Spleen (tissue), 11 donors: ENCODE measurements at regions not wholly inside any gene's neighbourhood (a gene's known extent, or its start where the extent isn't known, plus 50 kb on each side); places are given as distances from the start of the nearest gene placed in this dataset.

ENCODE experiments used
- DNase-seq: peaks from one replicate; pipeline ENCODE4 v3.0.0-alpha.2; 2020
- H3K27ac ChIP-seq, 8 donors: fragments of 200-600 bp; sonication (generic) in 7 of 8; 1 replicate in 4 of 8; 2 replicates in 4 of 8; pipeline versions ENCODE4 v1.5.0 to v1.8.0; 2016 to 2021; ENCODE audit warnings: inconsistent platforms in 4 of 8, mild to moderate bottlenecking in 4 of 8, moderate library complexity in 1 of 8
- H3K27me3 ChIP-seq, 7 donors: fragments of 200-600 bp; sonication (generic) in 6 of 7; replicated peaks in 1 of 7; 1 replicate in 4 of 7; 2 replicates in 3 of 7; pipeline versions ENCODE4 v1.5.0 to v1.8.0; 2016 to 2021; ENCODE audit warnings: inconsistent platforms in 3 of 7, mild to moderate bottlenecking in 1 of 7
- H3K36me3 ChIP-seq, 6 donors: fragments of 200-600 bp; sonication (generic) in 5 of 6; 1 replicate in 4 of 6; 2 replicates in 2 of 6; pipeline versions ENCODE4 v1.5.0 to v1.8.0; 2016 to 2021; ENCODE audit warnings: inconsistent platforms in 2 of 6
- H3K4me1 ChIP-seq, 6 donors: fragments of 200-600 bp; sonication (generic) in 5 of 6; 1 replicate in 3 of 6; 2 replicates in 3 of 6; pipeline versions ENCODE4 v1.5.0 to v1.8.0; 2016 to 2021; ENCODE audit warnings: inconsistent platforms in 3 of 6
- H3K4me3 ChIP-seq, 8 donors: fragments of 200-600 bp; sonication (generic) in 7 of 8; 1 replicate in 4 of 8; 2 replicates in 4 of 8; pipeline versions ENCODE4 v1.5.0 to v1.8.0; 2016 to 2021; ENCODE audit warnings: inconsistent platforms in 4 of 8, mild to moderate bottlenecking in 4 of 8, moderate library complexity in 2 of 8
- H3K9me3 ChIP-seq, 8 donors: fragments of 200-600 bp; sonication (generic) in 7 of 8; 1 replicate in 4 of 8; 2 replicates in 4 of 8; pipeline versions ENCODE4 v1.5.0 to v1.8.0; 2016 to 2021; ENCODE audit warnings: inconsistent platforms in 4 of 8
- POLR2A ChIP-seq, 3 donors: fragments of 450-650 bp; IDR thresholded peaks; one replicate each; pipeline ENCODE4 v1.5.1; 2017; ENCODE audit warnings: antibody characterized with exemption in 3 of 3, mild to moderate bottlenecking in 1 of 3
- POLR2AphosphoS5 ChIP-seq, 3 donors: sonication (generic); formaldehyde crosslinking; IDR thresholded peaks; one replicate each; pipeline ENCODE4 v1.5.1; 2017; ENCODE audit warnings: antibody characterized with exemption in 3 of 3
- WGBS, 5 donors: extraction: QIAGEN DNeasy Blood & Tissue Kit in 3 of 5; methylation state at CpG; one replicate each; pipeline versions ENCODE4 v1.1.5 to v1.1.7; 2013 to 2018; 5-methylcytosine and 5-hydroxymethylcytosine counted together
- intact Hi-C: fragments of 100-400 bp; cut with DNase I; formaldehyde crosslinking; loops from one replicate; pipeline ENCODE4 v1.15.0; 2023; ENCODE audit warnings: low total_unique reads
- TF ChIP-seq, protein P1 (sequence below), 11 experiments: fragments of 200-600 bp in 7 of 11; fragments of 450-650 bp in 4 of 11; sonication (generic) in 4 of 11; IDR thresholded peaks in 8 of 11; conservative IDR thresholded peaks in 3 of 11; 1 replicate in 7 of 11; 2 replicates in 4 of 11; pipeline versions ENCODE4 v1.4.0 to v1.8.0; 2016 to 2021; ENCODE audit warnings: antibody characterized with exemption in 11 of 11, inconsistent platforms in 4 of 11, mild to moderate bottlenecking in 1 of 11
- donor health status: healthy with polysubstance abuse.
- donor health status: DM: no; HTN: no; CAD: no; lungs with moderate emphysema.
- donor health status: DM: no; HTN: no; CAD: no.
- donor health status: Bipolar disorder and iron deficiency.
- donor health status: healthy.
- donor health status: DM: no; HTN: no; CAD: no.
- donor health status: DM: yes; HTN: yes; CAD: no.

DNA sequence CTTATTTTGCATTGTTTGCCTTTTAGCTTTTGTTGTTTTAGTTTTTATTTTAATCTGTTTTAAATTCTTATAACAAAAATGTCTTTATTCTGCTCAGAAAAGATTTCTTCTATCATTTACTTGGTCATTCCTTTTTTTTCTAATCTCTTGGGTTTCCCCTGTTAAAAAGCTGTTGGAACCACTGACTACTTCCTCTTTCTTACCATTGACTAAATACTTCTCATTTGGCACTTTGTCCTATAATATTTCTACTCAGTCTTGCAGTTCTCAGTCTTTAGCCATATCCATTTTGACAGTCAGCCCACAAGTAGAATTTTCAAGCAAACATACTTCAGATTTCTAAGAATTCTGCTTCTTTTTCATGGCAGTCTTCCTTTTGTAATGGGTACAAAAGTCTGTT is 567.2 kb downstream of the SATB2 start:
- TF ChIP-seq POLR2A (IDR thresholded peaks at IDR 0.05), result no peak
- TF ChIP-seq, protein P1, sequence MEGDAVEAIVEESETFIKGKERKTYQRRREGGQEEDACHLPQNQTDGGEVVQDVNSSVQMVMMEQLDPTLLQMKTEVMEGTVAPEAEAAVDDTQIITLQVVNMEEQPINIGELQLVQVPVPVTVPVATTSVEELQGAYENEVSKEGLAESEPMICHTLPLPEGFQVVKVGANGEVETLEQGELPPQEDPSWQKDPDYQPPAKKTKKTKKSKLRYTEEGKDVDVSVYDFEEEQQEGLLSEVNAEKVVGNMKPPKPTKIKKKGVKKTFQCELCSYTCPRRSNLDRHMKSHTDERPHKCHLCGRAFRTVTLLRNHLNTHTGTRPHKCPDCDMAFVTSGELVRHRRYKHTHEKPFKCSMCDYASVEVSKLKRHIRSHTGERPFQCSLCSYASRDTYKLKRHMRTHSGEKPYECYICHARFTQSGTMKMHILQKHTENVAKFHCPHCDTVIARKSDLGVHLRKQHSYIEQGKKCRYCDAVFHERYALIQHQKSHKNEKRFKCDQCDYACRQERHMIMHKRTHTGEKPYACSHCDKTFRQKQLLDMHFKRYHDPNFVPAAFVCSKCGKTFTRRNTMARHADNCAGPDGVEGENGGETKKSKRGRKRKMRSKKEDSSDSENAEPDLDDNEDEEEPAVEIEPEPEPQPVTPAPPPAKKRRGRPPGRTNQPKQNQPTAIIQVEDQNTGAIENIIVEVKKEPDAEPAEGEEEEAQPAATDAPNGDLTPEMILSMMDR (IDR thresholded peaks at IDR 0.05 in 8 of 11, conservative IDR thresholded peaks at IDR 0.05 in 3 of 11), result no peak
- TF ChIP-seq POLR2AphosphoS5 (IDR thresholded peaks at IDR 0.05), result no peak

DNA sequence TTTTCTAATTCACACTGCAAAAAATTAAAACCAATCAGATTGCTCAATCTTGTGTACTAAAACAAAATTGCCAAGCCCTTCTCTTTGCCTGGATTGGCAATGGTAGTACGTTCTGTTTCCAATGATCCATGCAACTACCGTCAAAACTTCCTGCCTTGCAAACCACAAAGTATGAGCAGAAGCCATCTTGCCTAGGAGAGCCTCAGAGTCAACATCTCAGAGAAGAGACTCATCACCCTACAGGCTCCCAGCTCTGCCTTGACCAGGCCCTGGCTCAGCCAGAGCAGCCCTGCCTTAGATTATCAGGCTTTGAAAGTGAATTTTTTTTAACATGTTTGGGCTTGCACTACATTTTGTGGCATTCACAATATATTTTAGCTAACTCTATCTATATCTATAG is 574.1 kb downstream of the SATB2 start:
- TF ChIP-seq POLR2AphosphoS5 (IDR thresholded peaks at IDR 0.05), result no peak
- TF ChIP-seq, protein P1 (IDR thresholded peaks at IDR 0.05 in 8 of 11, conservative IDR thresholded peaks at IDR 0.05 in 3 of 11), result no peak
- Histone ChIP-seq H3K27ac (no peak overlapping the region), H3K4me1 (no peaks in the 10 kb centered on the region), H3K36me3 (no peaks in the 10 kb centered on the region), H3K9me3 (no peaks in the 10 kb centered on the region), H3K4me3 (no peak overlapping the region), H3K27me3 (no peaks in the 10 kb centered on the region)
- DNase-seq, result no peak
- intact Hi-C loops, result no loop called here
- 32 to 40% (median 34%) methylated on average over 2 of the region's 2 CpGs for WGBS, 5 donors

More for the DNA sequence above, 567.2 kb downstream of the SATB2 start:
- Histone ChIP-seq H3K27me3 (no peaks in the 10 kb centered on the region), H3K36me3 (no peaks in the 10 kb centered on the region), H3K9me3 (peaks cover 0 to 6% (median 0%) of the 10 kb centered on the region in 8 donors), H3K4me3 (no peak overlapping the region), H3K27ac (no peak overlapping the region), H3K4me1 (no peaks in the 10 kb centered on the region)
- no peak for DNase-seq
- intact Hi-C loops, result no loop called here

DNA sequence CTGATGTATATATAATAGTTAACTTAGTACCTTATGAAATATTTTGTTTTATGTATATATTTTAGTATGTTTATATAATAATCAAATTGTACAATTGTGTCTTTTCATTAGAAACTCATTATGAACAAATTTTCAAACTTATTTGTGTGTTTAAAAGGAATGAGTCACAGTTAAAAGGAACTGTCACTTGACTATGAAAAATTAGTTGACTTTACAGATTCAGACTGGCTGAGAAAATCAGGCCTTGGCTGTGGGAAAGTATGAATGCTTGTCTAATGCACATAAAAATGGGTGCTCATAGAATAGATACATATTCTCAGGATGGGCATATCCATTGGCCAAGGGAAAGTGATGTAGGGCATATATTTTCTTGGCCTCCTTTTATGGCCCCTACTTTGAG is 576.8 kb downstream of the SATB2 start:
- Histone ChIP-seq H3K27me3 (no peaks in the 10 kb centered on the region), H3K36me3 (no peaks in the 10 kb centered on the region), H3K4me3 (no peak overlapping the region), H3K4me1 (no peaks in the 10 kb centered on the region), H3K27ac (no peak overlapping the region), H3K9me3 (no peaks in the 10 kb centered on the region)
- intact Hi-C loops, result no loop called here
- TF ChIP-seq, protein P1 (IDR thresholded peaks at IDR 0.05 in 8 of 11, conservative IDR thresholded peaks at IDR 0.05 in 3 of 11), result no peak
- TF ChIP-seq POLR2A (IDR thresholded peaks at IDR 0.05) (no peak), POLR2AphosphoS5 (IDR thresholded peaks at IDR 0.05) (no peak)
- no peak for DNase-seq

DNA sequence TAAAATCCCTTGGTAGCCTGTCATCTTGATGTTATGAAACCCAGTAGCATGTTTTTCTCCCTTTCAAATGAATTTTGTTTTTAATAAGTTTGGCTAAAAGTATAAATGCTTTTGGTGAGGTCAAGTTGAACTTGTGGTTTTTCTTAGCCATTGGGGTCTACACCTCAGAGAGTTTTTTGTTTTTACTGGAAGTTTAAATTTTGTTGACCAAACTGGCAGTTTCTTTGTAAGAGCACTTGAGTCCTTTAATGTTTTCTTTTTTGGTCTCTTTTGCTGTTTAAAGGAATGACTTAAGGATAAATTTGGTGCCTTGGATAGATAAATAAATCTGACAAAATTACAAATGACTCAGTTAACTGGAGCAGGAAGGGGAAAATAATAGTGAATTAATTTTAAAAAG is 577.3 kb downstream of the SATB2 start:
- no peaks in the 10 kb centered on the region for H3K36me3 ChIP-seq
- no peak overlapping the region for H3K27ac ChIP-seq
- H3K9me3 ChIP-seq, result no peaks in the 10 kb centered on the region
- TF ChIP-seq, protein P1 (IDR thresholded peaks at IDR 0.05 in 8 of 11, conservative IDR thresholded peaks at IDR 0.05 in 3 of 11), result no peak
- TF ChIP-seq POLR2A (IDR thresholded peaks at IDR 0.05) (no peak), POLR2AphosphoS5 (IDR thresholded peaks at IDR 0.05) (no peak)
- no peak for DNase-seq
- no peak overlapping the region for H3K4me3 ChIP-seq
- no peaks in the 10 kb centered on the region for H3K27me3 ChIP-seq
- no peaks in the 10 kb centered on the region for H3K4me1 ChIP-seq
- intact Hi-C loops, result no loop called here
